LHCN-M2 (cell line): ENCODE measurements at regions not wholly inside any gene's neighbourhood (a gene's known extent, or its start where the extent isn't known, plus 50 kb on each side); places are given as distances from the start of the nearest gene placed in this dataset.
"Not testable (repeated sequence)": the region's sequence is repeated elsewhere in the genome, so short reads cannot be mapped to it uniquely, and the experiment has no call there.

Experiments
- DNase-seq: peaks from one replicate; pipeline ENCODE4 v3.0.0-alpha.2; 2012; ENCODE audit warnings: low read depth

- DNase-seq: peak; percentile 83
These were observed 197.7 kb downstream of the BCAS1 start for GRCh38 chr20:53872561-53873229.

- DNase-seq: peak; percentile 26
These were observed 198.3 kb downstream of the BCAS1 start for GRCh38 chr20:53872081-53872541.

- no peak for DNase-seq
These were observed 198.9 kb downstream of the BCAS1 start for GRCh38 chr20:53871541-53871940.

GRCh38 chr20:53870426-53871315 lies 199.7 kb downstream of the BCAS1 start:
- DNase-seq: no peak

GRCh38 chr20:53869466-53870258 lies 200.7 kb downstream of the BCAS1 start:
- DNase-seq: peak; percentile 78

- no peak for DNase-seq
These were observed 202.5 kb downstream of the BCAS1 start for GRCh38 chr20:53867741-53868351.

GRCh38 chr20:53866794-53867740 lies 203.3 kb downstream of the BCAS1 start:
- DNase-seq: peak; percentile 41

GRCh38 chr20:53865901-53866793 lies 204.2 kb downstream of the BCAS1 start:
- DNase-seq: peak; percentile 83

GRCh38 chr20:53864765-53865683 lies 205.4 kb downstream of the BCAS1 start:
- not testable (repeated sequence) for DNase-seq

- not testable (repeated sequence) for DNase-seq
These were observed 206.3 kb downstream of the BCAS1 start for GRCh38 chr20:53863923-53864641.

- DNase-seq: not testable (repeated sequence)
These were observed 206.9 kb downstream of the BCAS1 start for GRCh38 chr20:53863535-53863922.

GRCh38 chr20:53863039-53863438 lies 207.4 kb downstream of the BCAS1 start:
- not testable (repeated sequence) for DNase-seq

- DNase-seq: not testable (repeated sequence)
These were observed 207.9 kb downstream of the BCAS1 start for GRCh38 chr20:53862490-53862889.

GRCh38 chr20:53862136-53862397 lies 208.3 kb downstream of the BCAS1 start:
- not testable (repeated sequence) for DNase-seq

GRCh38 chr20:53859684-53860083 lies 210.7 kb downstream of the BCAS1 start:
- no peak for DNase-seq

GRCh38 chr20:53859009-53859408 lies 211.4 kb downstream of the BCAS1 start:
- not testable (repeated sequence) for DNase-seq

- DNase-seq: not testable (repeated sequence)
These were observed 211.9 kb downstream of the BCAS1 start for GRCh38 chr20:53858516-53858915.
